Keratinocyte (primary cell): ENCODE measurements at regions not wholly inside any gene's neighbourhood (a gene's known extent, or its start where the extent isn't known, plus 50 kb on each side); places are given as distances from the start of the nearest gene placed in this dataset.
"Not testable (repeated sequence)": the region's sequence is repeated elsewhere in the genome, so short reads cannot be mapped to it uniquely, and the experiment has no call there.

ENCODE experiments used
- DNase-seq: peaks from one replicate; pipeline ENCODE4 v3.0.0-alpha.2; 2011; ENCODE audit warnings: low read depth, missing footprints, low spot score
- FAIRE-seq: peaks from 2 replicates; lab custom pipeline; 2011; peaks lifted over from hg19 to GRCh38; lab: Jason Lieb, UNC
- H2AFZ ChIP-seq: 2 replicates; pipeline ENCODE4 v1.6.0; 2012; ENCODE audit warnings: low read length, control low read depth, inconsistent platforms; ENCODE audit not compliant: control insufficient read depth
- H3K27ac ChIP-seq: 2 replicates; pipeline ENCODE4 v1.5.1; 2011; ENCODE audit warnings: low read length; ENCODE audit not compliant: control insufficient read depth, insufficient read depth
- H3K27me3 ChIP-seq: 3 replicates; pipeline ENCODE4 v1.6.0; 2011; ENCODE audit warnings: low read length; ENCODE audit not compliant: control insufficient read depth, insufficient read depth; ENCODE audit errors: extremely low read depth
- H3K36me3 ChIP-seq, 2 experiments: 2 replicates in 1 of 2; 3 replicates in 1 of 2; pipeline ENCODE4 v1.5.1; 2011; ENCODE audit warnings: low read length in 2 of 2, mild to moderate bottlenecking in 1 of 2; ENCODE audit not compliant: control insufficient read depth in 2 of 2, insufficient read depth in 2 of 2; ENCODE audit errors: extremely low read depth in 1 of 2
- H3K4me1 ChIP-seq: 3 replicates; pipeline ENCODE4 v1.5.1; 2011; ENCODE audit warnings: low read length; ENCODE audit not compliant: control insufficient read depth, insufficient read depth; ENCODE audit errors: extremely low read depth
- H3K4me2 ChIP-seq: 3 replicates; pipeline ENCODE4 v1.6.0; 2011; ENCODE audit warnings: low read depth, low read length; ENCODE audit not compliant: control insufficient read depth, insufficient read depth; ENCODE audit errors: extremely low read depth
- H3K4me3 ChIP-seq, 3 experiments: fragments of 200-600 bp in 1 of 3; sonication (generic) in 1 of 3; 2 replicates in 2 of 3; 3 replicates in 1 of 3; pipeline ENCODE4 v1.5.1; 2011 to 2016; ENCODE audit warnings: low read length in 3 of 3, mild to moderate bottlenecking in 3 of 3, control low read depth in 2 of 3, inconsistent platforms in 1 of 3, low read depth in 1 of 3, mixed read lengths in 1 of 3, mixed run types in 1 of 3, moderate library complexity in 1 of 3; ENCODE audit not compliant: control insufficient read depth in 2 of 3, insufficient read depth in 2 of 3; ENCODE audit errors: extremely low read depth in 1 of 3
- H3K79me2 ChIP-seq: 2 replicates; pipeline ENCODE4 v1.6.0; 2012; ENCODE audit warnings: low read length; ENCODE audit not compliant: control insufficient read depth, insufficient read depth
- H3K9ac ChIP-seq: 3 replicates; pipeline ENCODE4 v1.6.0; 2011; ENCODE audit warnings: low read length; ENCODE audit not compliant: control insufficient read depth, insufficient read depth; ENCODE audit errors: extremely low read depth
- H3K9me1 ChIP-seq: 3 replicates; pipeline ENCODE4 v1.6.0; 2011; ENCODE audit warnings: low read length; ENCODE audit not compliant: control insufficient read depth, insufficient read depth; ENCODE audit errors: extremely low read depth
- H3K9me3 ChIP-seq: 2 replicates; pipeline ENCODE4 v1.5.1; 2012; ENCODE audit warnings: low read depth, low read length; ENCODE audit not compliant: control insufficient read depth
- H4K20me1 ChIP-seq: 3 replicates; pipeline ENCODE4 v1.6.0; 2011; ENCODE audit warnings: low read length; ENCODE audit not compliant: control insufficient read depth, insufficient read depth; ENCODE audit errors: extremely low read depth
- EZH2 ChIP-seq: IDR thresholded peaks from one replicate; pipeline ENCODE4 v1.6.1; 2012; ENCODE audit warnings: inconsistent platforms, mild to moderate bottlenecking, low read length, moderate library complexity
- dilution Hi-C: fragments of 300-500 bp; cut with MboI; formaldehyde crosslinking; loops from one replicate; pipeline ENCODE4 v1.7.0; 2020; ENCODE audit warnings: low sequenced_read_pairs; ENCODE audit not compliant: extremely low pct_ligation_motif_present
- TF ChIP-seq, protein P1 (sequence below), 3 experiments: IDR thresholded peaks in 1 of 3; conservative IDR thresholded peaks in 1 of 3; optimal IDR thresholded peaks in 1 of 3; 2 replicates in 2 of 3; 3 replicates in 1 of 3; pipeline versions ENCODE3 to v1.5.1; 2011; ENCODE audit warnings: low read length in 3 of 3, mild to moderate bottlenecking in 3 of 3, moderate library complexity in 2 of 3, control low read depth in 1 of 3, inconsistent platforms in 1 of 3; ENCODE audit not compliant: insufficient read depth in 2 of 3; ENCODE audit errors: extremely low read depth in 1 of 3

DNA sequence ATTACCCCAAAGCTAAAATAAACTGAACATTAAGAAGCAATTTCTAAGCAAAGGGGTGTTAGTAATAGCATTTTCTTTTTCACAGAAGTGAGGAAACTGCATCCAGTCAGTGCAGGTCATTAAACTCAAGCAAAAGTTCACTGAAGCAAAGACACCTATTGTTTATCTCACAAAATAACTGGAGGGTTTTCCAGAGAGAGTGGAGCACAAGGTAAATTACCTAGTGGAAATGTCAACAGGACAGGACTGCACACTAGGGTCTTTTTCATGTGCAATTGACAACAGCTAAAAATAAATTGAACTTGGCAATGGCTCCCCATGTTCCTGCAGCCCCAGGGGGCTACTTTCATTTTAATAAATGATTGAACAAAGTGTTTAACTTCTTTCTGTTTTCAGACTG, 742.0 kb downstream of the GALC start:
- no peaks in the 10 kb centered on the region for H3K4me1 ChIP-seq
- no peak overlapping the region for H3K27ac ChIP-seq
- H3K9me3 ChIP-seq: no peaks in the 10 kb centered on the region
- DNase-seq: no peak
- H3K9ac ChIP-seq: no peak overlapping the region
- H3K9me1 ChIP-seq: no peaks in the 10 kb centered on the region
- H3K79me2 ChIP-seq: no peaks in the 10 kb centered on the region
- dilution Hi-C loops: no loop called here
- H3K27me3 ChIP-seq: no peaks in the 10 kb centered on the region
- H3K4me3 ChIP-seq: no peak overlapping the region
- no peak for FAIRE-seq
- no peak overlapping the region for H2AFZ ChIP-seq
- H4K20me1 ChIP-seq: no peaks in the 10 kb centered on the region
- no peak overlapping the region for H3K4me2 ChIP-seq
- no peaks in the 10 kb centered on the region for H3K36me3 ChIP-seq
- TF ChIP-seq, protein P1, sequence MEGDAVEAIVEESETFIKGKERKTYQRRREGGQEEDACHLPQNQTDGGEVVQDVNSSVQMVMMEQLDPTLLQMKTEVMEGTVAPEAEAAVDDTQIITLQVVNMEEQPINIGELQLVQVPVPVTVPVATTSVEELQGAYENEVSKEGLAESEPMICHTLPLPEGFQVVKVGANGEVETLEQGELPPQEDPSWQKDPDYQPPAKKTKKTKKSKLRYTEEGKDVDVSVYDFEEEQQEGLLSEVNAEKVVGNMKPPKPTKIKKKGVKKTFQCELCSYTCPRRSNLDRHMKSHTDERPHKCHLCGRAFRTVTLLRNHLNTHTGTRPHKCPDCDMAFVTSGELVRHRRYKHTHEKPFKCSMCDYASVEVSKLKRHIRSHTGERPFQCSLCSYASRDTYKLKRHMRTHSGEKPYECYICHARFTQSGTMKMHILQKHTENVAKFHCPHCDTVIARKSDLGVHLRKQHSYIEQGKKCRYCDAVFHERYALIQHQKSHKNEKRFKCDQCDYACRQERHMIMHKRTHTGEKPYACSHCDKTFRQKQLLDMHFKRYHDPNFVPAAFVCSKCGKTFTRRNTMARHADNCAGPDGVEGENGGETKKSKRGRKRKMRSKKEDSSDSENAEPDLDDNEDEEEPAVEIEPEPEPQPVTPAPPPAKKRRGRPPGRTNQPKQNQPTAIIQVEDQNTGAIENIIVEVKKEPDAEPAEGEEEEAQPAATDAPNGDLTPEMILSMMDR (optimal IDR thresholded peaks at IDR 0.05 in 1 of 3, IDR thresholded peaks at IDR 0.05 in 1 of 3, conservative IDR thresholded peaks at IDR 0.05 in 1 of 3; ENCODE audit: extremely low read depth in 1 of 3, insufficient read depth in 2 of 3, low read length in 3 of 3): no peak
- no peak for TF ChIP-seq EZH2

DNA sequence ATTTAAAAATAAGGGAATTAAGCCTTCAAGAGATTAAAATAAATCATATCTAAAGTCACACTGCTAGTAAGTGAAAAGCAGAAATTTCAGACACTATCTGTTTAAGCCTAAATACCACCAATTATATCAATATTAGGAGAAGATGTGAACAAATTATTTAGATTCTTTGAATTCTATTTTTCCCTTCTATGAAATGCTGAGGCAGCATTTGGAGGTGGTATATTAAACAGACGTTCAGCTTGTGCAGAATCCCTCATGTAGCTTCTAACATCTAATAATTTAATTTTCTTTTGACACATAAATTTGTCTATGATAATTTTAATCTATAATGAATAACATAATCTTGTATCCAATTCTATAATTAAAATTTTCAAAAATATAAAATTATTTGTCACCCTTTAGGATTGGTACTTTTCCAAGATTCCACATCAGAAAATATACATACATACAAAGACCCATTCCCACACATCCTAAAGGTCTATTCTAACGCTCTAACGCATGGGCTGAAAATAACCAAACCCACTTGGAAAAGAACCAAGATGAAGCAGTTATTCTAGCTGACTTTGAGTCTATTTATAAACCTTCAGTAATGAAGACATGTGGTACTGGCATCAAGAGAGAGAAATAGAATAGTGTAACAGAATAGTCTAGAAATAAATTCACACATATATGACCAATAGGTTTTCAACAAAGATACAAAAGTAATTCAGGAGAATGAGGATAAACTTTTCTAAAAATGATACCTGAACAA, 751.8 kb downstream of the GALC start:
- no peak for FAIRE-seq
- H3K36me3 ChIP-seq: no peaks in the 10 kb centered on the region

DNA sequence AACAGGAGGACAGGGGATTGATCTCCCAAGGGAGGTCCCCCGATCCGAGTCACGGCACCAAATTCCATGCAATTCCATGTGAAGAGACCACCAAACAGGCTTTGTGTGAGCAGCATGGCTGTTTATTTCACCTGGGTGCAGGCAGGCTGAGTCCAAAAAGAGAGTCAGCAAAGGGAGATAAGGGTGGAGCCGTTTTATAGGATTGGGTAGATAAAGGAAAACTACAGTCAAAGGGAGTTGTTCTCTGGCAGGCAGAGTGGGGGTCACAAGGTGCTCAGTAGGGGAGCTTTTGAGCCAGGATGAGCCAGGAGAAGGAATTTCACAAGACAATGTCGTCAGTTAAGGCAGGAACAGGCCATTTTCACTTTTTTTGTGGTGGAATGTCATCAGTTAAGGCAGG, 752.7 kb downstream of the GALC start:
- dilution Hi-C loops, DNase-seq, H3K79me2 ChIP-seq, H3K9me1 ChIP-seq, H3K27me3 ChIP-seq, H3K36me3 ChIP-seq, H3K4me2 ChIP-seq, H3K4me3 ChIP-seq, H3K27ac ChIP-seq, H3K9me3 ChIP-seq, H3K4me1 ChIP-seq, H3K9ac ChIP-seq, FAIRE-seq, H4K20me1 ChIP-seq, H2AFZ ChIP-seq: not testable (repeated sequence)

More for the DNA sequence above, 751.8 kb downstream of the GALC start:
- dilution Hi-C loops: no loop called here
- H3K4me3 ChIP-seq: no peak overlapping the region
- no peak overlapping the region for H2AFZ ChIP-seq
- H4K20me1 ChIP-seq: no peaks in the 10 kb centered on the region
- H3K9me1 ChIP-seq: no peaks in the 10 kb centered on the region
- H3K4me2 ChIP-seq: no peak overlapping the region
- H3K27me3 ChIP-seq: no peaks in the 10 kb centered on the region
- TF ChIP-seq, protein P1 (optimal IDR thresholded peaks at IDR 0.05 in 1 of 3, IDR thresholded peaks at IDR 0.05 in 1 of 3, conservative IDR thresholded peaks at IDR 0.05 in 1 of 3; ENCODE audit: extremely low read depth in 1 of 3, insufficient read depth in 2 of 3, low read length in 3 of 3): no peak
- no peak for TF ChIP-seq EZH2
- H3K79me2 ChIP-seq: no peaks in the 10 kb centered on the region
- no peak overlapping the region for H3K9ac ChIP-seq
- H3K9me3 ChIP-seq: no peaks in the 10 kb centered on the region
- H3K4me1 ChIP-seq: no peaks in the 10 kb centered on the region
- DNase-seq: no peak
- H3K27ac ChIP-seq: no peak overlapping the region
